LNCaP clone FGC (cell line): ENCODE measurements at regions not wholly inside any gene's neighbourhood (a gene's known extent, or its start where the extent isn't known, plus 50 kb on each side); places are given as distances from the start of the nearest gene placed in this dataset.

Experiments
- DNase-seq: peaks from one replicate; pipeline ENCODE4 v3.0.0-alpha.2; 2011; ENCODE audit warnings: low read depth
- H3K4me3 ChIP-seq: 2 replicates; pipeline ENCODE4 v1.5.1; 2011; ENCODE audit warnings: mild to moderate bottlenecking, low read depth, low read length, control low read depth
- TF ChIP-seq, protein P1 (sequence below): IDR thresholded peaks from 2 replicates; pipeline ENCODE4 v1.5.1; 2012; ENCODE audit warnings: mild to moderate bottlenecking; ENCODE audit not compliant: control insufficient read depth, insufficient read depth; ENCODE audit errors: extremely low read depth

DNA sequence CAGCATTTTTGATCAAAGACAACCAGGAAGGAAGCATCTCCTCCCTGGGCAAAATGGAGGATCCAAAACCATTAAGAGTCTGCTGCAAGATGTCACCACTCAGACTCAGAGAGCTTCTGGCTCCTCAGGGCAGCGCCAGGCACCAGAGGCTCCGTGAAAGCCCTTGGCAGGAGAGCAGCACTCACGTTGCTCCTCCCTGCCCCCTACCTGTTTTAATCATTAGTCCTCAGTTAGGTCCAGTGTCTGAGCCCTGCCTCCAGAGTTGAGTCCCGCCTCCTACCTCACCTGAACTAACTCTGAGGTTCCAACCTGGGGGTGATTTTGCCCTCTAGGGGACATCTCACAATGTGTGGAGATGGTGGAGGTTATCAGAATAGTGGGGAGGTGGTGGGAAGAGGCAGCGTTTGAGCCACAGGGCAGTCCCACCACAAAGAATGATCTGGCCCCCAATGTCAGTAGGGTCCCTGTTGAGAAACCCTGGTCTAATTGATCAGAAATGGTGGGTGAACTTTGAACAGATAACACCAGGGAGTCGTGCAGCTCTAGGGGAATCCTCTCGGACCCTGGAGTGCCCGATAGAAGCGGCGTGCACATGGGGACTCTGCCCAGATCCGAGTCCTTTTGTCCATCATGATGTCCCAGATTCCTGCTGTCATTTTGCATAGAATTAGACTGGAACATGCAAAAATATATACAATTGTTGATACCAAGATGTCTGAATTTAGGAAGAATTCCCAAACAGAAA, 156.7 kb upstream of the DIO3 start:
- TF ChIP-seq, protein P1, sequence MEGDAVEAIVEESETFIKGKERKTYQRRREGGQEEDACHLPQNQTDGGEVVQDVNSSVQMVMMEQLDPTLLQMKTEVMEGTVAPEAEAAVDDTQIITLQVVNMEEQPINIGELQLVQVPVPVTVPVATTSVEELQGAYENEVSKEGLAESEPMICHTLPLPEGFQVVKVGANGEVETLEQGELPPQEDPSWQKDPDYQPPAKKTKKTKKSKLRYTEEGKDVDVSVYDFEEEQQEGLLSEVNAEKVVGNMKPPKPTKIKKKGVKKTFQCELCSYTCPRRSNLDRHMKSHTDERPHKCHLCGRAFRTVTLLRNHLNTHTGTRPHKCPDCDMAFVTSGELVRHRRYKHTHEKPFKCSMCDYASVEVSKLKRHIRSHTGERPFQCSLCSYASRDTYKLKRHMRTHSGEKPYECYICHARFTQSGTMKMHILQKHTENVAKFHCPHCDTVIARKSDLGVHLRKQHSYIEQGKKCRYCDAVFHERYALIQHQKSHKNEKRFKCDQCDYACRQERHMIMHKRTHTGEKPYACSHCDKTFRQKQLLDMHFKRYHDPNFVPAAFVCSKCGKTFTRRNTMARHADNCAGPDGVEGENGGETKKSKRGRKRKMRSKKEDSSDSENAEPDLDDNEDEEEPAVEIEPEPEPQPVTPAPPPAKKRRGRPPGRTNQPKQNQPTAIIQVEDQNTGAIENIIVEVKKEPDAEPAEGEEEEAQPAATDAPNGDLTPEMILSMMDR = no peak
- DNase-seq = no peak
- no peak overlapping the region for H3K4me3 ChIP-seq

DNA sequence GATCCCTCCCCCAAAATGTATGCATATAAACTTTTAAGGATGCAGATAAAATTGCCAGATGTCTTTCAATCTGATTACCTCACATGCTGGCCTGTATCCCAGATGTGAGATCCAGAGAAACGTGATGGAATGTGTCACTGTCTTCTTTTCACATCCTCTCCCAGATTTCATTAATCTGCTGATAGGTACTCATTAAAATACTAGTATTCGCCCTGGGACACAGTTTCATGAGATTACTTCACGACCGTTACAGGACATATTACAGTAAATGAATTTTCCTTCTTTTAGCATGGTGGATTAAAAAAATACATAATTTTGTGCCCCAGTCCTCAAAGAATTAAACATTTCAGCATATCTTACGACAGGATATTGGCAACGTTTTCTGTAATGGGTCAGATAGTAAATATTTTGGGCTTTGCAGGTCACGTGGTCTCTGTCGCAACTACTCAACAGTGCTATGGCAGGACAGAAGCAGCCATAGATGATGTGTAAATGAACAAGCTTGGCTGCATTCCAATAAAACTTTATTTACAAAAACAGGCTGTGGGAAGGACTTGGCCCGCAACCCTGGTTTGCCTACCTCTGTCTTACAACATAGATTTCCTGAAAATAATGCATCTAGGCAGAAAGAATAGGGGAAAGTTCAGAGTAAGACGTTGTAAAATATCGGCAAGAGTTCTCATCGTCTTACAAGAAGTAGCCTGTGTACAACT, 156.0 kb upstream of the DIO3 start:
- DNase-seq = peak; percentile 56

DNA sequence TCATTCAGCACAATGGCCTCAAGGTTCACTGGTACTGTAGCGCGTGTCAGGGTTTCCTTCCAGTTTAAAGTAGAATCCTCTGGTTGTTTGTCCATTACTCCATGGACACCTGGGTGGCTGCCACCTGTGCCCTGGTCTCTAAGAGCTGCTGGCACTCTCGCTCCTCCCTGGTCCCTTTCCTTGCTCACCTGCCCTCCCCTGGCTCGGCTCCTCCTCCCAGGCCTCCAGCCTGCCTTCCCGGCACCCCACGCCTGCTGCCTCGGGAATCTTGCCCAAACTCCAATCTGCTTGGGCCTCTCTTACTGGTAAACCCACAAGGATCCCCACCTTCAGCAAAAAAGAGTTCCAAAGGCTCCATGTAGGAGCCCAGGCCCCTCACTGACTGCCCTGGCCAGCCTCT, 154.4 kb upstream of the DIO3 start:
- H3K4me3 ChIP-seq = no peak overlapping the region
- DNase-seq = no peak
- TF ChIP-seq, protein P1 = no peak

More for the DNA sequence above, 156.0 kb upstream of the DIO3 start:
- no peak overlapping the region for H3K4me3 ChIP-seq
- TF ChIP-seq, protein P1 = no peak

DNA sequence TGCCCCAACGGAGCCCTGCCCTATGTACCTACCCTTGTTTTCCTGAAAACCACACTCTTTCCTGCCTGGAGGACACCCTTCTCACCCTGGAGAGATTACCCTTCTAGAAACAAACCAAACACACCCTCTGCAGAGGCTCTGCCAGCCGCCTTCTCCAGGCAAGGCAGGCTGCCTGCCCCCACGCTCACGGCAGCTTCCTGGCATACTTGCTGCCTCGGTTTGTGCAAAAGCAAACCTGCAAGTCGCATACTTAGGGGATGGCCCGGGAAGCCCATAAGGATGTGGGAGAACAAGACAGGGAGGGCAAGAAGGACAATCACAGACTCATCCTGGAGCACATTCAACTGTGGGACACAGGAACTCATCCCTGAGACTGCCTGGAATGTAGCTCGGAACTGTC, 154.0 kb upstream of the DIO3 start:
- TF ChIP-seq, protein P1 = no peak
- DNase-seq = no peak
- no peak overlapping the region for H3K4me3 ChIP-seq

DNA sequence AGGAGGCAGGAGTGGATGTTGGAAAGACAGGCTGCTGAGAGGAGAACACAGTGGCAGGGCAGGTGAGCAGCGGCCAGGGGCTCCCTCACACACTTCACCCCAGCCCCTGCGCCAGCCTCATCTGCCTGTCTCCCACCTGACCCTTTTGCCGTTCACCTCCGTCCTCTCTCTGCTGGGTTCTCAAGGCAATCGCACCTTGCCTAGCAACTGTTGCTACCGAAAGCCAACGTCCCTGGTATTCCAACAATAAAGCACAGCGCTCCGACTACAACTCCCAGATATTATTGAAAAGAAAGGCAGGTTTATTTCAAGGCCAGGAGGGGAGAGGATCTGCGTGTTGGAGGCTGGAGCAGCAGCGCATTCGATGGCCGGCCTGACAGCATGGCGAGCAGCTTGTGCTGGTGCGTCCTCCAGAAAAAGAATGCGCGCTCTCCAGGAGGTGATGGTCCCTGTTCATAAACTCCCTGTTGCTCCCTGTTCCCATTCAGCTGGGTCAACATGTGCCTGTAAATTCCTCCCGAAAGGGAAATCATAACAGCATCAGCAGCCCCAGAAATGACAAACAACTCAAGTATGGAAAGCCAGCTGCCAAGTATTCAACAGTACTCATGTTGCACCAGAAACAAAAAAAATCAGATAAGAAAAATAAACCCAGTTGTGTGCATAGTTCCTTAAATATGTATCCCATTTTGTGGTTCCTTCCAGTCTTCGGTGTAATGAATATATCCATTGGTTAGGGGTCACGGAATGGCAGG, 153.0 kb upstream of the DIO3 start:
- no peak for DNase-seq
- H3K4me3 ChIP-seq = no peak overlapping the region
- TF ChIP-seq, protein P1 = no peak

DNA sequence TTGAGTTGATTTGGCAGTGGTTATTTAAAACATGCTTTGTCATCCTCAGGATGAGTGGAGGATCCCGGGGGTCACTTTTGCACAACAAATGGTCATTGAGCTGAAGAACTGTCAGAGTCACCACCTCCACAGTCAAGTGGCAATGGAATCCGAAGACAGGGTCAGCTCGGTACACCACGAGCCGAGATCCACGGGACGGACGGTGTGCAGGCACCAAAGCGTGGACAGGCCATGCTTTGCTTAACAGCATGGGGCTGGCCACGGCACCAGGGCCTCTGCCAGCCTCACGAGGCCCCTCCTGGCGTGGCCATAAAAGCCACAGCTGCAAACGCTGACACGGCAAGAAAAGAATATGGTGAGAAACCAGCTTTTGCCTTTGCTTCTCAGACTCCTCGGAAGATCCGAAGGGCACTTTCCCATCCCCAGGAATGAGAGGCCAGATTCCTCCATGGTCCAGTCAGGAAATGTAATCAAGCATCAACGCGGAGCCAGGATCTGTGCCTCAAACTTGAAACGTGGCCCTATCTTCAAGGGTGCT, 152.2 kb upstream of the DIO3 start:
- DNase-seq = no peak
- TF ChIP-seq, protein P1 = no peak
- no peak overlapping the region for H3K4me3 ChIP-seq
